ENCODE measurements at regions not wholly inside any gene's neighbourhood (a gene's known extent, or its start where the extent isn't known, plus 50 kb on each side); places are given as distances from the start of the nearest gene placed in this dataset.
"Not testable (repeated sequence)": the region's sequence is repeated elsewhere in the genome, so short reads cannot be mapped to it uniquely, and the experiment has no call there.

GRCh38 chr9:102479191-102479590 lies 515.9 kb upstream of the CYLC2 start:
- TF ChIP-seq CTCF (IDR thresholded peaks at IDR 0.05) (no peak), EZH2 (IDR thresholded peaks at IDR 0.05; ENCODE audit: borderline replicate concordance, insufficient read depth, low read depth, low read length, poor library complexity, severe bottlenecking) (no peak)
- Histone ChIP-seq H3K36me3 (replicated peaks in 1 of 2; ENCODE audit: control extremely low read depth in 1 of 2, control insufficient read depth in 1 of 2, extremely low read depth in 1 of 2, insufficient read depth in 2 of 2, low read length in 1 of 2) (no peaks in the 10 kb centered on the region), H2AFZ (ENCODE audit: insufficient read depth, low read depth, low read length, poor library complexity, severe bottlenecking) (no peak overlapping the region), H3K9me3 (ENCODE audit: control extremely low read depth in 1 of 3, control insufficient read depth in 2 of 3, insufficient read depth in 1 of 3, low read length in 2 of 3) (no peaks in the 10 kb centered on the region), H3K4me3 (ENCODE audit: control extremely low read depth in 1 of 5, extremely low read depth in 1 of 5, insufficient read depth in 1 of 5, low read depth in 2 of 5, low read length in 4 of 5) (no peak overlapping the region), H3K4me1 (ENCODE audit: control insufficient read depth in 2 of 2, insufficient read depth in 2 of 2, low read length in 2 of 2) (no peaks in the 10 kb centered on the region), H4K20me1 (ENCODE audit: control insufficient read depth, insufficient read depth, low read length, poor library complexity, severe bottlenecking) (no peaks in the 10 kb centered on the region), H3K4me2 (replicated peaks; ENCODE audit: low read depth, low read length, poor library complexity, severe bottlenecking) (no peak overlapping the region), H3K79me2 (ENCODE audit: control insufficient read depth, insufficient read depth, low read length) (no peaks in the 10 kb centered on the region), H3K27ac (ENCODE audit: low read length in 2 of 2) (no peak overlapping the region), H3K27me3 (replicated peaks in 1 of 4; ENCODE audit: control extremely low read depth in 1 of 4, control insufficient read depth in 3 of 4, insufficient read depth in 4 of 4, low read length in 3 of 4) (no peaks in the 10 kb centered on the region), H3K9ac (ENCODE audit: low read length) (no peak overlapping the region)
- Mint-ChIP-seq H3K27me3 (no peaks in the 10 kb centered on the region), H3K27ac (no peak overlapping the region), H3K4me1 (no peaks in the 10 kb centered on the region), H3K4me3 (no peak overlapping the region), H3K9me3 (ENCODE audit: insufficient read depth) (no peaks in the 10 kb centered on the region)
- WGBS (ENCODE audit: insufficient coverage): 92% methylated on average over 2 of the region's 3 CpGs
- no peak for DNase-seq
- ChIA-PET POLR2A (no interaction called here), CTCF (no interaction called here)
- intact Hi-C loops (cut with micrococcal nuclease): no loop called here
- ATAC-seq (ENCODE audit: low read depth): no peak

DNA sequence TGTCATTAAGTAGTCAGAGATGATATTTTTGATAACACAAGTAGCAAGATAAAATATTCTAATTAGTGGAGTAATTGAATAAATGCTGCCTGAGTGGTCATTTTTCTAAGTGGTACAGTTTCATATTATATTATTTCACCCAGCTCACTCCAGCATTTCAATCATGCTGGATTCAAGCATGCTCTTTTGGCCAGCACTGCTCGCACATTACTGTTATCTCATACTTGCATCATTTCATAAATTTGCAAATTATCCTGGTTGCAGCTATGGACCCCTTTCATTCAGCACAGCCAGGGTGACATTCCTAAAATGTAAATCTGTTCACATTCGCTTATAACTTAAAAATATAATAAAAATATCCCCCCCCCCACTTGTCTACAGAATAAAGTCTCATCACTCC lies 520.8 kb upstream of the CYLC2 start:
- Histone ChIP-seq H3K27ac (ENCODE audit: low read length in 2 of 2) (no peak overlapping the region), H3K4me1 (ENCODE audit: control insufficient read depth in 2 of 2, insufficient read depth in 2 of 2, low read length in 2 of 2) (no peaks in the 10 kb centered on the region), H3K9ac (ENCODE audit: low read length) (no peak overlapping the region), H3K79me2 (ENCODE audit: control insufficient read depth, insufficient read depth, low read length) (no peaks in the 10 kb centered on the region), H3K4me2 (replicated peaks; ENCODE audit: low read depth, low read length, poor library complexity, severe bottlenecking) (no peak overlapping the region), H2AFZ (ENCODE audit: insufficient read depth, low read depth, low read length, poor library complexity, severe bottlenecking) (no peak overlapping the region), H3K36me3 (replicated peaks in 1 of 2; ENCODE audit: control extremely low read depth in 1 of 2, control insufficient read depth in 1 of 2, extremely low read depth in 1 of 2, insufficient read depth in 2 of 2, low read length in 1 of 2) (no peaks in the 10 kb centered on the region), H3K4me3 (ENCODE audit: control extremely low read depth in 1 of 5, extremely low read depth in 1 of 5, insufficient read depth in 1 of 5, low read depth in 2 of 5, low read length in 4 of 5) (no peak overlapping the region), H4K20me1 (ENCODE audit: control insufficient read depth, insufficient read depth, low read length, poor library complexity, severe bottlenecking) (no peaks in the 10 kb centered on the region), H3K27me3 (replicated peaks in 1 of 4; ENCODE audit: control extremely low read depth in 1 of 4, control insufficient read depth in 3 of 4, insufficient read depth in 4 of 4, low read length in 3 of 4) (no peaks in the 10 kb centered on the region), H3K9me3 (ENCODE audit: control extremely low read depth in 1 of 3, control insufficient read depth in 2 of 3, insufficient read depth in 1 of 3, low read length in 2 of 3) (peaks cover 0 to 3% (median 0%) of the 10 kb centered on the region in 3 donors)
- ATAC-seq (ENCODE audit: low read depth) (no peak), DNase-seq (no peak)
- no peak overlapping the region for H3K4me3 Mint-ChIP-seq
- WGBS (ENCODE audit: insufficient coverage): 70% methylated on average over 2 of the region's 2 CpGs
- ChIA-PET POLR2A (no interaction called here), CTCF (no interaction called here)
- H3K9me3 Mint-ChIP-seq (ENCODE audit: insufficient read depth): peaks cover 2% of the 10 kb centered on the region
- TF ChIP-seq EZH2 (IDR thresholded peaks at IDR 0.05; ENCODE audit: borderline replicate concordance, insufficient read depth, low read depth, low read length, poor library complexity, severe bottlenecking) (no peak), CTCF (IDR thresholded peaks at IDR 0.05) (no peak)
- intact Hi-C loops (cut with micrococcal nuclease): no loop called here
- H3K4me1 Mint-ChIP-seq: no peaks in the 10 kb centered on the region
- no peaks in the 10 kb centered on the region for H3K27me3 Mint-ChIP-seq
- no peak overlapping the region for H3K27ac Mint-ChIP-seq

- H3K4me2 ChIP-seq (replicated peaks; ENCODE audit: low read depth, low read length, poor library complexity, severe bottlenecking); H3K4me3 ChIP-seq (ENCODE audit: control extremely low read depth in 1 of 5, extremely low read depth in 1 of 5, insufficient read depth in 1 of 5, low read depth in 2 of 5, low read length in 4 of 5); H4K20me1 ChIP-seq (ENCODE audit: control insufficient read depth, insufficient read depth, low read length, poor library complexity, severe bottlenecking); H3K27ac Mint-ChIP-seq; H3K4me3 Mint-ChIP-seq; ATAC-seq (ENCODE audit: low read depth); POLR2A ChIA-PET; H3K9me3 ChIP-seq (ENCODE audit: control extremely low read depth in 1 of 3, control insufficient read depth in 2 of 3, insufficient read depth in 1 of 3, low read length in 2 of 3); H3K4me1 Mint-ChIP-seq; H2AFZ ChIP-seq (ENCODE audit: insufficient read depth, low read depth, low read length, poor library complexity, severe bottlenecking); H3K79me2 ChIP-seq (ENCODE audit: control insufficient read depth, insufficient read depth, low read length); H3K27me3 ChIP-seq (replicated peaks in 1 of 4; ENCODE audit: control extremely low read depth in 1 of 4, control insufficient read depth in 3 of 4, insufficient read depth in 4 of 4, low read length in 3 of 4); H3K27me3 Mint-ChIP-seq; CTCF ChIA-PET; H3K4me1 ChIP-seq (ENCODE audit: control insufficient read depth in 2 of 2, insufficient read depth in 2 of 2, low read length in 2 of 2); DNase-seq; H3K27ac ChIP-seq (ENCODE audit: low read length in 2 of 2); H3K36me3 ChIP-seq (replicated peaks in 1 of 2; ENCODE audit: control extremely low read depth in 1 of 2, control insufficient read depth in 1 of 2, extremely low read depth in 1 of 2, insufficient read depth in 2 of 2, low read length in 1 of 2); intact Hi-C loops (cut with micrococcal nuclease); H3K9ac ChIP-seq (ENCODE audit: low read length): not testable (repeated sequence)
- H3K9me3 Mint-ChIP-seq (ENCODE audit: insufficient read depth): peaks cover 11% of the 10 kb centered on the region
- no CpG with 5 or more reads among the region's 7 CpGs for WGBS (ENCODE audit: insufficient coverage)
Measured at GRCh38 chr9:102469430-102469829, 525.7 kb upstream of the CYLC2 start.

All from B cell (primary cell).